Tibial nerve (tissue), 4 donors: ENCODE measurements at regions not wholly inside any gene's neighbourhood (a gene's known extent, or its start where the extent isn't known, plus 50 kb on each side); places are given as distances from the start of the nearest gene placed in this dataset.

Experiments used
- DNase-seq, 2 donors: peaks; one replicate each; pipeline ENCODE4 v3.0.0-alpha.2; 2019; ENCODE audit warnings: low spot score in 2 of 2
- H3K27ac ChIP-seq, 4 donors: fragments of 200-600 bp; sonication (generic) in 3 of 4; one replicate each; pipeline ENCODE4 v1.5.1; 2017 to 2019; ENCODE audit warnings: mild to moderate bottlenecking in 1 of 4
- H3K27me3 ChIP-seq, 2 donors: fragments of 200-600 bp; sonication (generic) in 1 of 2; one replicate each; pipeline versions ENCODE4 v1.5.1 to v1.6.0; 2017 to 2019
- H3K36me3 ChIP-seq, 3 donors: fragments of 200-600 bp; sonication (generic); one replicate each; pipeline ENCODE4 v1.5.1; 2018 to 2019
- H3K4me1 ChIP-seq, 4 donors: fragments of 200-600 bp; sonication (generic) in 3 of 4; one replicate each; pipeline ENCODE4 v1.5.1; 2017 to 2019
- H3K4me3 ChIP-seq, 4 donors: fragments of 200-600 bp; sonication (generic) in 3 of 4; one replicate each; pipeline ENCODE4 v1.5.1; 2017 to 2019; ENCODE audit warnings: mild to moderate bottlenecking in 1 of 4, moderate library complexity in 1 of 4
- H3K9me3 ChIP-seq, 4 donors: fragments of 200-600 bp; sonication (generic) in 3 of 4; one replicate each; pipeline ENCODE4 v1.5.1; 2017 to 2019
- CTCF ChIP-seq, 5 experiments: fragments of 200-600 bp in 3 of 5; fragments of 450-650 bp in 2 of 5; sonication (generic) in 3 of 5; IDR thresholded peaks; one replicate each; pipeline ENCODE4 v1.5.1; 2016 to 2019; ENCODE audit warnings: antibody characterized with exemption in 5 of 5, mild to moderate bottlenecking in 3 of 5, moderate library complexity in 2 of 5
- EP300 ChIP-seq, 2 donors: sonication (generic); formaldehyde crosslinking; IDR thresholded peaks; one replicate each; pipeline ENCODE4 v1.6.1; 2017; ENCODE audit warnings: antibody characterized with exemption in 2 of 2, mild to moderate bottlenecking in 1 of 2
- POLR2A ChIP-seq, 2 donors: fragments of 450-650 bp; IDR thresholded peaks; one replicate each; pipeline ENCODE4 v1.6.1; 2017; ENCODE audit warnings: antibody characterized with exemption in 2 of 2, mild to moderate bottlenecking in 2 of 2, moderate library complexity in 2 of 2
- WGBS, 2 donors: methylation state at CpG; one replicate each; pipeline ENCODE4 v1.1.5; 2018; 5-methylcytosine and 5-hydroxymethylcytosine counted together

- Histone ChIP-seq H3K27ac (no peak overlapping the region), H3K36me3 (no peaks in the 10 kb centered on the region), H3K4me1 (no peaks in the 10 kb centered on the region), H3K27me3 (no peaks in the 10 kb centered on the region), H3K4me3 (no peak overlapping the region), H3K9me3 (no peaks in the 10 kb centered on the region)
- DNase-seq = no peak
- 72 to 79% methylated on average over 4 of the region's 4 CpGs for WGBS, 2 donors
- TF ChIP-seq EP300 (IDR thresholded peaks at IDR 0.05) (no peak), CTCF (IDR thresholded peaks at IDR 0.05) (no peak), POLR2A (IDR thresholded peaks at IDR 0.05) (no peak)
Measured at GRCh38 chr11:97336064-97336463, 946.3 kb downstream of the JRKL start.

- 69 to 80% methylated on average over 3 of the region's 3 CpGs for WGBS, 2 donors
- TF ChIP-seq EP300 (IDR thresholded peaks at IDR 0.05) (no peak), CTCF (IDR thresholded peaks at IDR 0.05) (no peak), POLR2A (IDR thresholded peaks at IDR 0.05) (no peak)
Measured at GRCh38 chr11:97345032-97345431, 955.2 kb downstream of the JRKL start.

GRCh38 chr11:97349201-97349600, 959.4 kb downstream of the JRKL start:
- WGBS, 2 donors = 76 to 82% methylated on average over 4 of the region's 4 CpGs
- H3K27me3 ChIP-seq = no peaks in the 10 kb centered on the region

More at GRCh38 chr11:97345032-97345431, 955.2 kb downstream of the JRKL start:
- no peak overlapping the region for H3K27ac ChIP-seq
- no peaks in the 10 kb centered on the region for H3K9me3 ChIP-seq
- H3K4me3 ChIP-seq = no peak overlapping the region
- no peaks in the 10 kb centered on the region for H3K36me3 ChIP-seq
- H3K4me1 ChIP-seq = no peaks in the 10 kb centered on the region
- no peaks in the 10 kb centered on the region for H3K27me3 ChIP-seq
- no peak for DNase-seq

GRCh38 chr11:97351939-97352338, 962.1 kb downstream of the JRKL start:
- H3K27ac ChIP-seq = no peak overlapping the region
- no peaks in the 10 kb centered on the region for H3K27me3 ChIP-seq
- DNase-seq = no peak
- H3K4me3 ChIP-seq = no peak overlapping the region
- no peaks in the 10 kb centered on the region for H3K9me3 ChIP-seq
- 58 to 72% methylated on average over 2 of the region's 2 CpGs for WGBS, 2 donors
- H3K4me1 ChIP-seq = no peaks in the 10 kb centered on the region
- H3K36me3 ChIP-seq = no peaks in the 10 kb centered on the region
- TF ChIP-seq CTCF (IDR thresholded peaks at IDR 0.05) = no peak
- no peak for TF ChIP-seq POLR2A (IDR thresholded peaks at IDR 0.05)
- no peak for TF ChIP-seq EP300 (IDR thresholded peaks at IDR 0.05)

More at GRCh38 chr11:97349201-97349600, 959.4 kb downstream of the JRKL start:
- Histone ChIP-seq H3K9me3 (no peaks in the 10 kb centered on the region), H3K4me3 (no peak overlapping the region), H3K27ac (no peak overlapping the region), H3K4me1 (no peaks in the 10 kb centered on the region), H3K36me3 (no peaks in the 10 kb centered on the region)
- TF ChIP-seq CTCF (IDR thresholded peaks at IDR 0.05) (no peak), POLR2A (IDR thresholded peaks at IDR 0.05) (no peak), EP300 (IDR thresholded peaks at IDR 0.05) (no peak)
- no peak for DNase-seq

- Histone ChIP-seq H3K36me3 (no peaks in the 10 kb centered on the region), H3K27me3 (no peaks in the 10 kb centered on the region), H3K27ac (no peak overlapping the region), H3K4me3 (no peak overlapping the region), H3K9me3 (no peaks in the 10 kb centered on the region), H3K4me1 (no peaks in the 10 kb centered on the region)
- TF ChIP-seq POLR2A (IDR thresholded peaks at IDR 0.05) (no peak), EP300 (IDR thresholded peaks at IDR 0.05) (no peak), CTCF (IDR thresholded peaks at IDR 0.05) (no peak)
- DNase-seq = no peak
- 69 to 83% methylated on average over 1 of the region's 1 CpG for WGBS, 2 donors
Measured at GRCh38 chr11:97354026-97354425, 964.2 kb downstream of the JRKL start.
